Mesothelial cell of epicardium (in vitro differentiated cells): ENCODE measurements at regions not wholly inside any gene's neighbourhood (a gene's known extent, or its start where the extent isn't known, plus 50 kb on each side); places are given as distances from the start of the nearest gene placed in this dataset.

ENCODE experiments used
- DNase-seq, 2 experiments: peaks; one replicate each; pipeline ENCODE4 v3.0.0; 2021; ENCODE audit warnings: low spot score in 2 of 2; ENCODE audit not compliant: unreplicated experiment in 2 of 2
- H3K27ac Mint-ChIP-seq: 2 replicates; pipeline ENCODE4 v1.8.0; 2021; ENCODE audit warnings: mixed read lengths
- H3K27me3 Mint-ChIP-seq: 2 replicates; pipeline ENCODE4 v1.8.0; 2021; ENCODE audit warnings: low read depth, mixed read lengths
- H3K36me3 Mint-ChIP-seq: 2 replicates; pipeline ENCODE4 v1.8.0; 2021; ENCODE audit warnings: mixed read lengths
- H3K4me1 Mint-ChIP-seq: 2 replicates; pipeline ENCODE4 v1.8.0; 2021; ENCODE audit warnings: mixed read lengths
- H3K4me3 Mint-ChIP-seq: 2 replicates; pipeline ENCODE4 v1.8.0; 2021; ENCODE audit warnings: mild to moderate bottlenecking, moderate library complexity, mixed read lengths
- H3K9me3 Mint-ChIP-seq: 2 replicates; pipeline ENCODE4 v1.8.0; 2021; ENCODE audit warnings: mixed read lengths
- TF ChIP-seq, protein P1 (sequence below): fragments of 200-600 bp; sonication (generic); IDR thresholded peaks from one replicate; pipeline ENCODE4 v1.5.0; 2021; ENCODE audit warnings: antibody characterized with exemption; ENCODE audit not compliant: unreplicated experiment

DNA sequence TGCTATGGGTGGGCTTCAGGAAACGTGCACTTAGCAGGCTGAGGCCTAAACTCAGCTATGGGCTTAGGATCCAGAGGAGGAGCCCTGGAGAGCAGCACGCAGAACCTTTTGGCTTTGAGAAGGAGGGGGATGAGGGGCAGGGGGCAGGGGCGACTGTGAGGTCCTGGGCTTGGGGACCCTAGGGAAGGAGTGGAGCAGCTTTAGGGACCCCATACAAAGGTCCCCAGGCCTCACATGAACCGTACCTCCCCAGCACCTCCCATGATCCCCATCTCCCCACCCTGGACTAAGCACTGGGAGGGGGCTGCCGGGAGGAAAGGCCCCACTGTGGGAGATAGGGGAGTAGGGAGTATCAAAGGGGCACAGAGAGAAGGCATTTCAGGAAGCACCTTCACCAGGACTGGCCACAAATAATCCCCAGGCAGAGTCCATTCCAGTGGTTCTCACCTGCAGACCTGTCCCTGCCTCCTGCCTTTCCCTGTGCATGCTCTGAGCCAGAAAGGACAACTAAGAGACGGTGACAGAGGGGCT, 62.0 kb upstream of the KLF13 start:
- TF ChIP-seq, protein P1, sequence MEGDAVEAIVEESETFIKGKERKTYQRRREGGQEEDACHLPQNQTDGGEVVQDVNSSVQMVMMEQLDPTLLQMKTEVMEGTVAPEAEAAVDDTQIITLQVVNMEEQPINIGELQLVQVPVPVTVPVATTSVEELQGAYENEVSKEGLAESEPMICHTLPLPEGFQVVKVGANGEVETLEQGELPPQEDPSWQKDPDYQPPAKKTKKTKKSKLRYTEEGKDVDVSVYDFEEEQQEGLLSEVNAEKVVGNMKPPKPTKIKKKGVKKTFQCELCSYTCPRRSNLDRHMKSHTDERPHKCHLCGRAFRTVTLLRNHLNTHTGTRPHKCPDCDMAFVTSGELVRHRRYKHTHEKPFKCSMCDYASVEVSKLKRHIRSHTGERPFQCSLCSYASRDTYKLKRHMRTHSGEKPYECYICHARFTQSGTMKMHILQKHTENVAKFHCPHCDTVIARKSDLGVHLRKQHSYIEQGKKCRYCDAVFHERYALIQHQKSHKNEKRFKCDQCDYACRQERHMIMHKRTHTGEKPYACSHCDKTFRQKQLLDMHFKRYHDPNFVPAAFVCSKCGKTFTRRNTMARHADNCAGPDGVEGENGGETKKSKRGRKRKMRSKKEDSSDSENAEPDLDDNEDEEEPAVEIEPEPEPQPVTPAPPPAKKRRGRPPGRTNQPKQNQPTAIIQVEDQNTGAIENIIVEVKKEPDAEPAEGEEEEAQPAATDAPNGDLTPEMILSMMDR: no peak
- H3K9me3 Mint-ChIP-seq: no peaks in the 10 kb centered on the region
- DNase-seq: peak in 1 of 2 experiments; percentile 31
- H3K4me3 Mint-ChIP-seq: no peak overlapping the region
- no peaks in the 10 kb centered on the region for H3K27me3 Mint-ChIP-seq
- H3K36me3 Mint-ChIP-seq: no peaks in the 10 kb centered on the region
- H3K4me1 Mint-ChIP-seq: peaks cover 6% of the 10 kb centered on the region
- H3K27ac Mint-ChIP-seq: no peak overlapping the region

DNA sequence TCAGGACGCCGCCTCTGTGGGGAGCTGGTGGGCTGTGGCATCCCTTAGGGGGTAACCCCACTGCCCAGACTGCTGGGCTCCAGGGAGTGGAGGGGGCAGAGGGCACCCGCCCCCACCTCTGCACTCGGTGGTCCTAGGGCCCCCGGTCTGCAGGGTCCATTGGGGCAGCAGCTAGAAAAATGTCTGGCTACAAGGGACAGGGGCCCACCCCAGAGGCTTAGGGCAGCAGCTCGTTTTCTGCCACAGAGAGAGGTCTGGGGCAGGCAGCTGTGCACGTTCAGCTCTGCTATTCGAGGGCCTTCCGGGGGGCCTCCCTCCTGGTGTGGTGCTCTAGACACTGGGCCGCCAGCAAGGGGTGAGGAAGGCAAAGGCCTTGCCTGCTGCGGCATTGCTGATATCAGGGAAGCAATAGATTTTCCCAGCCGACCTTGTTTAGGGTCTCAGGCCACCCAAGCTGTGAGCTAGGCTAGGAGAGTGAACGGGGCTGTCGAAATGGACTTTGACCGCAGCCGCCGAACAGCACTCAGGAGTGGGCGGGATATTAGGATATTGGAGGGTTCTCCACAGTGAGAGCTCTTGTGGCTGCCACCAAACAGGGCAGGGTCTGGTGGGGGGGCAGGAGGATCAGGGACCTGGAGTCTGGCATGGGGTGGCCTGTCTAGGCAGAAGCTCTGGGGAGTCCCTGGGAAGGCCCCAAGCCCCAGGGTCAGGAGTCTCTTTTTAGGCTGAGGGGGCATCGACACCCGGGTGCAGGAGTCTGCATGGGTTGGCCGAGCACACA, 61.4 kb upstream of the KLF13 start:
- TF ChIP-seq, protein P1: no peak
- DNase-seq: peak in 1 of 2 experiments; percentile 29
- peaks cover 6% of the 10 kb centered on the region for H3K4me1 Mint-ChIP-seq
- no peaks in the 10 kb centered on the region for H3K27me3 Mint-ChIP-seq
- no peaks in the 10 kb centered on the region for H3K36me3 Mint-ChIP-seq
- no peak overlapping the region for H3K27ac Mint-ChIP-seq
- no peak overlapping the region for H3K4me3 Mint-ChIP-seq
- H3K9me3 Mint-ChIP-seq: no peaks in the 10 kb centered on the region

DNA sequence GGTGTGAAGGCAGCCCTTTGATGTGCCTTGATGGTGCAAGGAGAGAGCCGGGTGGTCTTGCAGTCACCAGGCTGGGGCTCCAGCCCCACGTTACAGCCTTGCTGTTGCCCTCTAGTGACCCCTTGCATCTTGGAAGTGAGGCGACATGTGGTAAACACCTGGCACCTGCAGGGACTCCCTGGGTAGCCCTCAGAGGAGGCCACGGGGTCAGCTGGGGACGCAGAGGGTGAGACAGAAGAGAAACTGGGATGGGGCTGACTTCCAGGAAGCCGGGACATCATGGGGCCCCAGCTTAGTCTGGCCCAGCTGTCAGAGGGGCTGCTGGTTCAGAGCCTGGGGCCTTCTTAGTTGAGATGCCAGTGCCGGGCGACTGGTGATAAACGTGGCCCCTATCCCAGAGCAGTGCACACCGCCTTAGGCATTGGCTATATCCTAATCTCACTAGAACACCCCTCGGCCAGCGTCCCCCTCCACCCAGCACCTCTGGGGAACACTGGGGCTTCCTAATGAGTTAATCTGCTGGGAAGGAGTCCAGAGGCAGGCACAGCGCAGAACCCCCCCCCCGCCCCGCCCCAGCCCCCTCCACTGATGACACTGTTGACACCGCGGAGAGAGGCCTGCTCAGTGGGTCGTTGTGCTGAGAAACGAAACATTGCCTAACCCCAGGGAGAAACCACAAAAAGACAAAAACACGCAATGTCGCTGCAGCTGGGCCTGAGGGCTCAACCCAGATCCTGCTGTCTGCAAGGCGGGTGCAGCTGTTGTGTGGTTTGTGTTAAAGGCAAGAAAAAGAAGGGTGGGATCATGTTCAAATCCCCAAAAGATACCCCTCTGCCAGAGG, 60.5 kb upstream of the KLF13 start:
- H3K27ac Mint-ChIP-seq: no peak overlapping the region
- no peaks in the 10 kb centered on the region for H3K36me3 Mint-ChIP-seq
- no peaks in the 10 kb centered on the region for H3K9me3 Mint-ChIP-seq
- DNase-seq: peak in 1 of 2 experiments; percentile 31
- H3K4me3 Mint-ChIP-seq: no peak overlapping the region
- peaks cover 6% of the 10 kb centered on the region for H3K4me1 Mint-ChIP-seq
- TF ChIP-seq, protein P1: no peak
- no peaks in the 10 kb centered on the region for H3K27me3 Mint-ChIP-seq

DNA sequence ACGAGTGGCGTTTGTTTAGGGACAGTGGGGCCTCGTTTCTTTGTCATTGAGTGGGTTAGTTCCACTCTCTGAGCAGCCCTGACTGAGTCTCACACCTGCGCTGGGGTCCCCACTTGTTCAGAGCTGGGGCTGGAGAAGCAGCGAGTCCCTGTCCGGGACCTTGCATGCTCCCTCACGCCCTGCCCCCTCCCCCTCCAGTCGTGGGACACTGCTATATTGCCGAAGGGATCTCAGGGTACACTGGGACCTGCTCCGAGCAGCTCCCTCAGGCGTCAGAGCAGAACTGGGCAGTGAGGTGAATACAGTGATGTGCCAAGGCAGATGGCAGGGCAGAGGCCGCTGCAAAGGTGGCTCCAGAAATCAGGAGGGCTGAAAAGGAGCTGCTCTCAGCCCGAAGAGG, 59.9 kb upstream of the KLF13 start:
- H3K27ac Mint-ChIP-seq: no peak overlapping the region

More for the DNA sequence above, 59.9 kb upstream of the KLF13 start:
- Mint-ChIP-seq H3K36me3 (no peaks in the 10 kb centered on the region), H3K4me1 (peaks cover 6% of the 10 kb centered on the region), H3K4me3 (no peak overlapping the region), H3K9me3 (no peaks in the 10 kb centered on the region), H3K27me3 (no peaks in the 10 kb centered on the region)
- TF ChIP-seq, protein P1: no peak
- peak in 1 of 2 experiments; percentile 25 for DNase-seq
